ENCODE measurements at regions not wholly inside any gene's neighbourhood (a gene's known extent, or its start where the extent isn't known, plus 50 kb on each side); places are given as distances from the start of the nearest gene placed in this dataset.

DNA sequence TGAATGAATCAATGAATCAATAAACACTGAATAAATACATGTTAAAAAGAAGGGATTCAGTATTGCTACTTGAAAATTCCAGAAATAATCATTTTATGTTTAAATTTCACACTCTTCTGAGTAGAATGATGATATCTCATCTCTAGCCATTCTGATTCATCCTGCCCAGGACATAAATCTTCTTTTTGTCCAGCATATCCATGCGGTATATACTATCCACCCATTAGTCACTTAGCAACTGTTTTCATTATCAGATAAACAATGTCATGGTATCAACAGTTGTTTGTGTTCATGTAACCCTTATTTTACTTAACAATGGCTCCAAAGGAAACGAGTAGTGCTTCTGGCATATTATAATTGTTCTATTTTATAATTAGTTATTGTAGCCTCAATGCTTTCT lies 432.4 kb upstream of the SMC2 start:
- ATAC-seq (ENCODE audit: insufficient number of reproducible peaks, low FRiP score, low read depth), result no peak
- TF ChIP-seq, protein P1, sequence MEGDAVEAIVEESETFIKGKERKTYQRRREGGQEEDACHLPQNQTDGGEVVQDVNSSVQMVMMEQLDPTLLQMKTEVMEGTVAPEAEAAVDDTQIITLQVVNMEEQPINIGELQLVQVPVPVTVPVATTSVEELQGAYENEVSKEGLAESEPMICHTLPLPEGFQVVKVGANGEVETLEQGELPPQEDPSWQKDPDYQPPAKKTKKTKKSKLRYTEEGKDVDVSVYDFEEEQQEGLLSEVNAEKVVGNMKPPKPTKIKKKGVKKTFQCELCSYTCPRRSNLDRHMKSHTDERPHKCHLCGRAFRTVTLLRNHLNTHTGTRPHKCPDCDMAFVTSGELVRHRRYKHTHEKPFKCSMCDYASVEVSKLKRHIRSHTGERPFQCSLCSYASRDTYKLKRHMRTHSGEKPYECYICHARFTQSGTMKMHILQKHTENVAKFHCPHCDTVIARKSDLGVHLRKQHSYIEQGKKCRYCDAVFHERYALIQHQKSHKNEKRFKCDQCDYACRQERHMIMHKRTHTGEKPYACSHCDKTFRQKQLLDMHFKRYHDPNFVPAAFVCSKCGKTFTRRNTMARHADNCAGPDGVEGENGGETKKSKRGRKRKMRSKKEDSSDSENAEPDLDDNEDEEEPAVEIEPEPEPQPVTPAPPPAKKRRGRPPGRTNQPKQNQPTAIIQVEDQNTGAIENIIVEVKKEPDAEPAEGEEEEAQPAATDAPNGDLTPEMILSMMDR (IDR thresholded peaks at IDR 0.05), result no peak

DNA sequence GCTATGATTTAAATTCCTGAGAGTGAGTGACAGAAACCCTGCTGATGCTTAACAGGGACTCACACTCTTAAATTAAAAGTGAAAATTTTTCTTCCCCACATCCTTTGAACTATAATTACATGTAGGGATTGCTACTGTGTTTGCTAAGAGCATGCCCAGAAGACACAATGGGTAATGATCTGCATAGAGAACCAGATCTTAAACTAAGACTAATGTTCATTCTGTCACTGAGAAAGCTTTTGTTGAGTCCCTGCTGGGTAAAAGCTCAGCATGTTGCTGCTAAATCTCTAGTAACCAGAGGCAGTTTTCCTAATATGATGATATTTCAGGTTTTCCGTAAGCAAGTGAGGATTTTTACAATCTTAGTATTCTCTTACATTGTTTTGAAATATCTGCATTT lies 424.8 kb upstream of the SMC2 start:
- Histone ChIP-seq H3K4me1 (ENCODE audit: control insufficient read depth in 1 of 2, low read depth in 2 of 2) (no peaks in the 10 kb centered on the region), H3K27ac (no peak overlapping the region), H3K4me3 (no peak overlapping the region), H3K27me3 (replicated peaks; ENCODE audit: insufficient read depth) (no peaks in the 10 kb centered on the region), H3K9me3 (no peaks in the 10 kb centered on the region), H3K36me3 (no peaks in the 10 kb centered on the region)
- DNase-seq (ENCODE audit: low spot score) (no peak), ATAC-seq (ENCODE audit: insufficient number of reproducible peaks, low FRiP score, low read depth) (no peak)
- TF ChIP-seq, protein P1 (IDR thresholded peaks at IDR 0.05), result no peak

More for the DNA sequence above, 432.4 kb upstream of the SMC2 start:
- H3K4me1 ChIP-seq (ENCODE audit: control insufficient read depth in 1 of 2, low read depth in 2 of 2), result no peaks in the 10 kb centered on the region
- H3K36me3 ChIP-seq, result no peaks in the 10 kb centered on the region
- no peak overlapping the region for H3K27ac ChIP-seq
- H3K9me3 ChIP-seq, result peaks cover 10% of the 10 kb centered on the region
- H3K4me3 ChIP-seq, result no peak overlapping the region
- no peak for DNase-seq (ENCODE audit: low spot score)
- no peaks in the 10 kb centered on the region for H3K27me3 ChIP-seq (replicated peaks; ENCODE audit: insufficient read depth)

DNA sequence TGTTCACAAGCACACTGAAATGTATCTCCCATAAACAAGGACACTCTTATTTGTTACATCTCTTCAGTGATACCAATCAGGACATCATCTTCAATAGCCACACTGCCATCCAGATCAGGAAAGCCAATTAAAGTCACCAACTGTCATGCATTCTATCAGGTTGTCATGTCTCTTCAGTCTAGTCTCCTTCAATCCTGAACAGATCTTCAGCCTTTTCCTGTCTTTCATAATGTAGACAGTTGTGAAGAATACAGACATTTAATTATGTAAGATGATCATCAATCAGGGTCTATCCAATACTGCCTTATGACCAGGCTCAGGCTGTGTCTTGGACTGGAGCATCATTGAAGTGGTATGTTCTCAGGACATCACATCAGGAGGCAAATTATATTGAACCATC lies 419.8 kb upstream of the SMC2 start:
- TF ChIP-seq, protein P1 (IDR thresholded peaks at IDR 0.05), result no peak
- Histone ChIP-seq H3K36me3 (no peaks in the 10 kb centered on the region), H3K9me3 (no peaks in the 10 kb centered on the region), H3K4me1 (ENCODE audit: control insufficient read depth in 1 of 2, low read depth in 2 of 2) (no peaks in the 10 kb centered on the region), H3K27me3 (replicated peaks; ENCODE audit: insufficient read depth) (no peaks in the 10 kb centered on the region), H3K27ac (no peak overlapping the region), H3K4me3 (no peak overlapping the region)
- DNase-seq (ENCODE audit: low spot score) (no peak), ATAC-seq (ENCODE audit: insufficient number of reproducible peaks, low FRiP score, low read depth) (no peak)

DNA sequence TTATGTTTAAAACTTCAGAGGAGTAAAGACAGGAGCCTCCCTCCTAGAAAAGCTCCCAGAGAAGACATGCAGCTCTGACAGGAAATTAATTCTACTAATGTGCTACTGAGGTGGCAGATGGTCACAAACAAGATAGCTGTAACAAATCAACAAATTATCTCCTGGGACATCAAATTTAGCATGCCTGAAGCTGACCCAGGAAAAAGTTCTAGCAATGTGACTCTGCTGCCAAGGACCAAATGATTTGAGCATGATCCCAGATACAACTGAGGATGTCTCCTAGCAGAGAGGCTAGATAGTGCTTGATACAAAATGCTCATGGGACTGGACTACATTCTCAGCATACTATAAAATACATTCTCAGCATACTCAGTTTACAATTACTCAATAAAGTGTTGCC lies 413.5 kb upstream of the SMC2 start:
- Histone ChIP-seq H3K4me3 (no peak overlapping the region), H3K36me3 (no peaks in the 10 kb centered on the region), H3K9me3 (no peaks in the 10 kb centered on the region), H3K27ac (no peak overlapping the region), H3K27me3 (replicated peaks; ENCODE audit: insufficient read depth) (no peaks in the 10 kb centered on the region), H3K4me1 (ENCODE audit: control insufficient read depth in 1 of 2, low read depth in 2 of 2) (no peaks in the 10 kb centered on the region)
- no peak for DNase-seq (ENCODE audit: low spot score)
- TF ChIP-seq, protein P1 (IDR thresholded peaks at IDR 0.05), result no peak
- ATAC-seq (ENCODE audit: insufficient number of reproducible peaks, low FRiP score, low read depth), result no peak

DNA sequence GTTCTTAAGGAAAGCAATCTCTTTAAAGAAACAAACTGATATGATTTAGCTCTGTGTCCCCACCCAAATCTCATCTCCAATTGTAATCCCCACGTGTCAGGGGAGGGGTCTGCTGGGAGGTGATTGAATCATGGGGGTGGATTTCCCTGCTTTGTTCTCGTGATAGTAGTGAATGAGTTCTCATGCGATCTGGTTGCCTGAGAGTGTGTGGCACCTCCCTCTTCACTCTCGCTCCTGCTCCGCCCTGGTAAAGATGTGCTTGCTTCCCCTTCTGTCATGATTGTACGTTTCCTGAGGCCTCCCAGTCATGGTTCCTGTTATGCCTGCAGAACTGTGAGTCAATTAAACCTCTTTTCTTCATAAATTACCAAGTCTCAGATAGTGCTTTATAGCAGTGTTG lies 412.7 kb upstream of the SMC2 start:
- DNase-seq (ENCODE audit: low spot score) (no peak), ATAC-seq (ENCODE audit: insufficient number of reproducible peaks, low FRiP score, low read depth) (no peak)
- H3K27me3 ChIP-seq (replicated peaks; ENCODE audit: insufficient read depth), result no peaks in the 10 kb centered on the region
- TF ChIP-seq, protein P1 (IDR thresholded peaks at IDR 0.05), result no peak
- H3K36me3 ChIP-seq, result no peaks in the 10 kb centered on the region
- H3K4me3 ChIP-seq, result no peak overlapping the region
- no peak overlapping the region for H3K27ac ChIP-seq
- H3K9me3 ChIP-seq, result no peaks in the 10 kb centered on the region
- no peaks in the 10 kb centered on the region for H3K4me1 ChIP-seq (ENCODE audit: control insufficient read depth in 1 of 2, low read depth in 2 of 2)

All from thoracic aorta (tissue), 2 donors.